ENCODE measurements at regions not wholly inside any gene's neighbourhood (a gene's known extent, or its start where the extent isn't known, plus 50 kb on each side); places are given as distances from the start of the nearest gene placed in this dataset.
A peak's percentile ranks its signal among the peaks of the same experiment; 100 is the strongest.

DNA sequence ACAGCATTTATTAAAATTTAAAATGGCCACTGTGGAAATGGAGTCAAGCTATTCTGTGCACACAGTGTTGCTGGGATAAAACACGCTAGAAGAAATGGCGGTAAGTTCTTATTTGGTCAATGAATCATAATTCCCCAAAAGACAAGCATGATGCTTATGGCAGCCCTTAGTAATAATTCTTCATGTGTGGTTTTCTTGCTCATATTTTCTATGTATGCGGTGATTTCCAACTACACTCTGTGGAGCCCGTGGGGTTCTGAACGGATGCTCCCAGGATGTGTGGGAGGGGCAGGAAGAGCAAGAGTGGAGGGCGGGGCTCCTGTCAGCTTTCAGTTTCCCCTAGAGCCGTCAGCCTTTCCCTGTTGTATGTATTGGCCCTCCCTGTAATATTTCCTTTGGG, 91.7 kb upstream of the RMDN2 start:
- TF ChIP-seq POLR2AphosphoS5 (IDR thresholded peaks at IDR 0.05): no peak
- TF ChIP-seq, protein P1, sequence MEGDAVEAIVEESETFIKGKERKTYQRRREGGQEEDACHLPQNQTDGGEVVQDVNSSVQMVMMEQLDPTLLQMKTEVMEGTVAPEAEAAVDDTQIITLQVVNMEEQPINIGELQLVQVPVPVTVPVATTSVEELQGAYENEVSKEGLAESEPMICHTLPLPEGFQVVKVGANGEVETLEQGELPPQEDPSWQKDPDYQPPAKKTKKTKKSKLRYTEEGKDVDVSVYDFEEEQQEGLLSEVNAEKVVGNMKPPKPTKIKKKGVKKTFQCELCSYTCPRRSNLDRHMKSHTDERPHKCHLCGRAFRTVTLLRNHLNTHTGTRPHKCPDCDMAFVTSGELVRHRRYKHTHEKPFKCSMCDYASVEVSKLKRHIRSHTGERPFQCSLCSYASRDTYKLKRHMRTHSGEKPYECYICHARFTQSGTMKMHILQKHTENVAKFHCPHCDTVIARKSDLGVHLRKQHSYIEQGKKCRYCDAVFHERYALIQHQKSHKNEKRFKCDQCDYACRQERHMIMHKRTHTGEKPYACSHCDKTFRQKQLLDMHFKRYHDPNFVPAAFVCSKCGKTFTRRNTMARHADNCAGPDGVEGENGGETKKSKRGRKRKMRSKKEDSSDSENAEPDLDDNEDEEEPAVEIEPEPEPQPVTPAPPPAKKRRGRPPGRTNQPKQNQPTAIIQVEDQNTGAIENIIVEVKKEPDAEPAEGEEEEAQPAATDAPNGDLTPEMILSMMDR (IDR thresholded peaks at IDR 0.05): no peak
- no peak for TF ChIP-seq POLR2A (IDR thresholded peaks at IDR 0.05)
- Histone ChIP-seq H3K27me3 (replicated peaks; ENCODE audit: insufficient read depth) (no peaks in the 10 kb centered on the region), H3K9me3 (no peaks in the 10 kb centered on the region), H3K4me3 (no peak overlapping the region), H3K27ac (no peak overlapping the region), H3K4me1 (replicated peaks) (no peaks in the 10 kb centered on the region), H3K36me3 (no peaks in the 10 kb centered on the region)
- DNase-seq (ENCODE audit: low spot score): no peak
- intact Hi-C loops (cut with DNase I): loop anchor here (2.0 to 5.0 kb wide), 4 partner anchors 43 to 436 kb away; partner anchors contain the start of gene CDC42EP3
- WGBS: 47% methylated on average over 7 of the region's 7 CpGs

DNA sequence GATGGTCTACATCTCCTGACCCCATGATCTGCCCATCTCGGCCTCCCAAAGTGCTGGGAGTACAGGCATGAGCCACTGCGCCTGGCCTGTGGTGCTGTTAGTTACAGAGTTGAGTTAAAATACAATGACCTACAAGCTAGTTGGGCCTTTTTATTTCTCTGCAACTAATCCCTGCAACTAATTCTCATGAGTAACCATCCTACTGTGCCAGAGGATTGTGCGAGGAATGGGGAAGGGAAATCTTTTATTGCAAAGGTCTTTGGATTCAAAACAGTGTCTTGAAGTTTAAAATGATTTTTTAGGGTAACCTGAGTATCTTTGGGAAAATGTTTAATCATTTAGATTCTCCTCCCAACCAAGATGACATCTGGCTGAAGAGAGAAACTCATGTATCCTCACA, 88.8 kb upstream of the RMDN2 start:
- intact Hi-C loops (cut with DNase I): no loop called here
- DNase-seq (ENCODE audit: low spot score): no peak
- TF ChIP-seq, protein P1 (IDR thresholded peaks at IDR 0.05): no peak
- TF ChIP-seq POLR2AphosphoS5 (IDR thresholded peaks at IDR 0.05): no peak
- TF ChIP-seq POLR2A (IDR thresholded peaks at IDR 0.05): no peak
- WGBS: 96% methylated on average over 3 of the region's 3 CpGs
- H3K27ac ChIP-seq: no peak overlapping the region
- H3K9me3 ChIP-seq: no peaks in the 10 kb centered on the region
- H3K27me3 ChIP-seq (replicated peaks; ENCODE audit: insufficient read depth): no peaks in the 10 kb centered on the region
- H3K4me1 ChIP-seq (replicated peaks): no peaks in the 10 kb centered on the region
- H3K4me3 ChIP-seq: no peak overlapping the region
- H3K36me3 ChIP-seq: no peaks in the 10 kb centered on the region

DNA sequence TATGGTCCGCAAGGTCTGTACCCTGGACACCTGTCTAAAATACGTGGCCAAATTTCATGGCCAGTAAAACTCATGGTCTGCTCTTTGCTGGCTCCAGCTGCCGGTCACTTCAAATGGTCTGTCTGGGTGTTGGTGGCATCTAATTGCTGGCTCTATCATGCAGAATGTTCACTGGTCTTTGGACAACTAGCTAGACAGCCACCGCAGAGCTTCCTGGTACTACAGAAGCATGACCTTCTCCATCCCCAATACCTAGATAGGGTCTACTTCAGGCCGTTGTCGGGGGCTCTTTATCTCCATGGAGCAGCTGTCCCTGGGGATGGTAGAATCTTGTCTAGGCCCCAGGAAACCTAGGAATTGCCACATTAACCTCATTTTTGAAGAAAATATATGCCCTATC, 88.4 kb upstream of the RMDN2 start:
- Histone ChIP-seq H3K27me3 (replicated peaks; ENCODE audit: insufficient read depth) (no peaks in the 10 kb centered on the region), H3K4me1 (replicated peaks) (no peaks in the 10 kb centered on the region), H3K27ac (no peak overlapping the region), H3K36me3 (no peaks in the 10 kb centered on the region), H3K9me3 (no peaks in the 10 kb centered on the region), H3K4me3 (no peak overlapping the region)
- WGBS: 97% methylated on average over 6 of the region's 6 CpGs
- intact Hi-C loops (cut with DNase I): no loop called here
- DNase-seq (ENCODE audit: low spot score): no peak
- TF ChIP-seq POLR2AphosphoS5 (IDR thresholded peaks at IDR 0.05) (no peak), POLR2A (IDR thresholded peaks at IDR 0.05) (no peak)
- TF ChIP-seq, protein P1 (IDR thresholded peaks at IDR 0.05): no peak

DNA sequence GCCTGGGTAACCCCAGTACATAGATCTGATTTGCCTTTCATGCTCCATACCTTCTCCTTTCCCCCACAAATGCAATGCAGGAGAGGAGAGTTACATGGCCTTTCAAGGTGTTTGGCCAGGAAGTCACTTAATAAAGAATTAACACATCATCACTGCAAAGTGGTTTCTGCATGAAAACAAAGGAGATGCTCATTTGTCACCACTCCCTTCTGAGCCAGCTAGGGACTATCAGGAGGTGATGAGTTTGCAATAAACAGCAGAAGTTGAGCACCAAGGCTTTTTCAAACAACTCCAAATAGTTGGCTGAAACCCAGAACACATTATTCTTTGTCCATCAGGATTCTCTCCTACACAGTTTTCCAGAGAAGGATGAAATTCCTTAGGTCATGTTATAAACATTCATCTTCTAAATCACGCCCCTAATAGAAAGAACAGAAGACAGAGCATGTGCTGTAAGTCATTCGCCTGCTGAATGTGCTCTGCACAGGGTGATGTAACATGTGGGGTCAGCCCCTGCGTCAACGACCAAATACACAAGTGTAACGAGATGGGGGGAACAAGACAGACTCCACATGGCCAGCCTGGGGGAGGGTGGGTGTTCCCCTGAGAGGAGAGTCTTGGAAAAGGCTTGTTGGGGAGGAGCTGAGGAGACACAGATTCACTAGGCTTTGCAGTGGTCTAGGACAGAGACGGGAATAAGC, 87.3 kb upstream of the RMDN2 start:
- Histone ChIP-seq H3K4me1 (replicated peaks) (no peaks in the 10 kb centered on the region), H3K27me3 (replicated peaks; ENCODE audit: insufficient read depth) (no peaks in the 10 kb centered on the region), H3K4me3 (no peak overlapping the region), H3K9me3 (no peaks in the 10 kb centered on the region), H3K36me3 (no peaks in the 10 kb centered on the region), H3K27ac (no peak overlapping the region)
- 62% methylated on average over 6 of the region's 6 CpGs for whole genome bisulfite sequencing
- intact Hi-C loops (cut with DNase I): no loop called here
- TF ChIP-seq POLR2AphosphoS5 (IDR thresholded peaks at IDR 0.05): peak; percentile 63
- TF ChIP-seq POLR2A (IDR thresholded peaks at IDR 0.05): no peak
- no peak for DNase-seq (ENCODE audit: low spot score)

DNA sequence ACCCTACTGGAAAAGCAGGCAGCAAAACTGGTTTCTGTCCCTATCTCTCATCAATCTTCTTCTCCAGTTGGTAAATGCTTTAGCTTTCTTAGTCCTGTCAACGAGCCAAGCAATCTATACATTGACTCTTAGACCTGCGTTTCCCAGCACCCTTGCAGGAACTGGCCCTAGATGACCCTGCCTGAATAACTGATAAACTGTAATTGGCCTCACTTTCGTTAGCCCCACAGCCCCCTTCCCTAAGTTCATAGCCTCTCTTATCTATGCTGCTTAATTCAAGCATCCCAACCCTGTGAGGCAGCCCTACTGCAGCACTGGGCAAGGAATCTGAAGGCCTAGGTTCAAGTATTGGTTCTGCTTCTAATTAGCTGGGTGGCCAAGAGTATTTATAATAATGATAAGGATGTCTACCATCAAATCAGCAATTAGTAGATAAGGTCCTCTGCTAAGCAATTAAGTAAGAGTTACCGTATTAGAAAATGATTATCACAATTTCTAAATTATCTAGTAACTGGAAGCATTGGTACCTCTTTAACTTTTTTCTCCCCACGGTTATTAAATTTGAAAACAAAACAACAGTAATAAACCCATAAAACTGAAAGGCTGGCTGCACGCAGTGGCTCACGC, 86.4 kb upstream of the RMDN2 start:
- H3K36me3 ChIP-seq: no peaks in the 10 kb centered on the region
- H3K4me3 ChIP-seq: no peak overlapping the region
- 86% methylated on average over 7 of the region's 7 CpGs for WGBS
- no peaks in the 10 kb centered on the region for H3K9me3 ChIP-seq
- H3K4me1 ChIP-seq (replicated peaks): no peaks in the 10 kb centered on the region
- intact Hi-C loops (cut with DNase I): no loop called here
- TF ChIP-seq POLR2AphosphoS5 (IDR thresholded peaks at IDR 0.05) (no peak), POLR2A (IDR thresholded peaks at IDR 0.05) (no peak)
- TF ChIP-seq, protein P1 (IDR thresholded peaks at IDR 0.05): no peak
- H3K27me3 ChIP-seq (replicated peaks; ENCODE audit: insufficient read depth): no peaks in the 10 kb centered on the region
- DNase-seq (ENCODE audit: low spot score): no peak
- H3K27ac ChIP-seq: no peak overlapping the region

Measured in prostate gland (tissue), 2 donors.